CD4-positive, alpha-beta T cell (primary cell): ENCODE measurements at regions not wholly inside any gene's neighbourhood (a gene's known extent, or its start where the extent isn't known, plus 50 kb on each side); places are given as distances from the start of the nearest gene placed in this dataset.

ENCODE experiments used
- ATAC-seq: fragments of 200-7000 bp; cut with Tn5 transposase; one replicate; pipeline ENCODE4 v1.10.0; 2022; ENCODE audit warnings: mild to moderate bottlenecking; ENCODE audit not compliant: poor library complexity
- CTCF ChIA-PET: fragments of 350-600 bp; sonication (Branson Sonifier 250); formaldehyde crosslinking; loops from one replicate; lab custom pipeline; 2021; ENCODE audit warnings: antibody characterized with exemption, inconsistent platforms; lab: Charles Lee
- POLR2A ChIA-PET: fragments of 350-600 bp; sonication (Branson Sonifier 250); formaldehyde crosslinking; loops from one replicate; lab custom pipeline; 2021; ENCODE audit warnings: antibody characterized with exemption, inconsistent platforms; lab: Charles Lee
- DNase-seq, 14 experiments: peaks; one replicate each; pipeline ENCODE4 v3.0.0-alpha.2; 2013 to 2020; ENCODE audit warnings: mixed read lengths in 2 of 14
- H3K27ac ChIP-seq, 2 donors: one replicate each; pipeline versions ENCODE4 v1.5.1 to v1.7.0; 2013; ENCODE audit warnings: low read length in 2 of 2, low read depth in 1 of 2, mild to moderate bottlenecking in 1 of 2
- H3K27me3 ChIP-seq, 2 experiments: 1 replicate in 1 of 2; 2 replicates in 1 of 2; pipeline versions ENCODE4 v1.6.1 to v1.7.0; 2013; ENCODE audit warnings: low read length in 2 of 2, control low read depth in 1 of 2, mild to moderate bottlenecking in 1 of 2, moderate library complexity in 1 of 2; ENCODE audit not compliant: insufficient read depth in 2 of 2, control insufficient read depth in 1 of 2
- H3K36me3 ChIP-seq: one replicate; pipeline ENCODE4 v1.6.1; 2013; ENCODE audit warnings: low read length, control low read depth; ENCODE audit not compliant: insufficient read depth
- H3K4me1 ChIP-seq: one replicate; pipeline ENCODE4 v1.6.1; 2013; ENCODE audit warnings: low read length, control low read depth; ENCODE audit not compliant: insufficient read depth
- H3K4me3 ChIP-seq: one replicate; pipeline ENCODE4 v1.5.1; 2013; ENCODE audit warnings: mild to moderate bottlenecking, low read length, moderate library complexity
- H3K9me3 ChIP-seq, 2 experiments: 1 replicate in 1 of 2; 2 replicates in 1 of 2; pipeline versions ENCODE4 v1.6.1 to v1.7.0; 2013; ENCODE audit warnings: low read length in 2 of 2, mild to moderate bottlenecking in 2 of 2, control low read depth in 1 of 2, moderate library complexity in 1 of 2; ENCODE audit not compliant: control insufficient read depth in 1 of 2, insufficient read depth in 1 of 2
- H3K27ac Mint-ChIP-seq: one replicate; pipeline ENCODE4 v1.8.0; 2020; ENCODE audit warnings: mixed read lengths
- H3K27me3 Mint-ChIP-seq: one replicate; pipeline ENCODE4 v1.8.0; 2021; ENCODE audit warnings: mixed read lengths
- H3K36me3 Mint-ChIP-seq: one replicate; pipeline ENCODE4 v1.8.0; 2021; ENCODE audit warnings: low read depth, mixed read lengths
- H3K4me1 Mint-ChIP-seq: one replicate; pipeline ENCODE4 v1.8.0; 2021; ENCODE audit warnings: low read depth, mixed read lengths
- H3K4me3 Mint-ChIP-seq: one replicate; pipeline ENCODE4 v1.8.0; 2020; ENCODE audit warnings: mild to moderate bottlenecking, mixed read lengths
- H3K9me3 Mint-ChIP-seq: one replicate; pipeline ENCODE4 v1.8.0; 2020; ENCODE audit warnings: mixed read lengths
- CTCF ChIP-seq: fragments of 200-600 bp; IDR thresholded peaks from one replicate; pipeline ENCODE4 v1.8.0; 2022; ENCODE audit warnings: antibody characterized with exemption, mild to moderate bottlenecking
- intact Hi-C, 2 experiments: fragments of 100-400 bp; cut with DNase I in 1 of 2; cut with micrococcal nuclease in 1 of 2; formaldehyde crosslinking; loops; one replicate each; pipeline versions ENCODE4 v1.15.1 to v1.9.0; 2023 to 2025; cut with DNase I, micrococcal nuclease

GRCh38 chr6:88301256-88301655, 135.1 kb upstream of the CNR1 start:
- no peak overlapping the region for H3K27ac Mint-ChIP-seq
- no peak for ATAC-seq
- no peaks in the 10 kb centered on the region for H3K36me3 ChIP-seq
- H3K27ac ChIP-seq, result no peak overlapping the region
- peaks cover 8% of the 10 kb centered on the region for H3K27me3 Mint-ChIP-seq
- no peaks in the 10 kb centered on the region for H3K4me1 ChIP-seq
- no peak for DNase-seq
- no peaks in the 10 kb centered on the region for H3K27me3 ChIP-seq
- ChIA-PET CTCF (no interaction called here), POLR2A (no interaction called here)
- H3K4me1 Mint-ChIP-seq, result no peaks in the 10 kb centered on the region
- no peaks in the 10 kb centered on the region for H3K9me3 Mint-ChIP-seq
- intact Hi-C loops, result no loop called here
- H3K9me3 ChIP-seq, result no peaks in the 10 kb centered on the region
- H3K36me3 Mint-ChIP-seq, result no peaks in the 10 kb centered on the region
- H3K4me3 ChIP-seq, result no peak overlapping the region
- TF ChIP-seq CTCF, result no peak
- H3K4me3 Mint-ChIP-seq, result no peak overlapping the region

- H3K27ac Mint-ChIP-seq, result no peak overlapping the region
- H3K27me3 Mint-ChIP-seq, result peaks cover 8% of the 10 kb centered on the region
- Histone ChIP-seq H3K36me3 (no peaks in the 10 kb centered on the region), H3K9me3 (no peaks in the 10 kb centered on the region), H3K4me1 (no peaks in the 10 kb centered on the region), H3K27me3 (no peaks in the 10 kb centered on the region), H3K27ac (no peak overlapping the region), H3K4me3 (no peak overlapping the region)
- ATAC-seq, result no peak
- no peaks in the 10 kb centered on the region for H3K9me3 Mint-ChIP-seq
- intact Hi-C loops, result no loop called here
- no peaks in the 10 kb centered on the region for H3K36me3 Mint-ChIP-seq
- POLR2A ChIA-PET, result no interaction called here
- no peak overlapping the region for H3K4me3 Mint-ChIP-seq
- no peak for TF ChIP-seq CTCF
- CTCF ChIA-PET, result no interaction called here
- no peak for DNase-seq
- no peaks in the 10 kb centered on the region for H3K4me1 Mint-ChIP-seq
Measured at GRCh38 chr6:88298066-88298845, 132.1 kb upstream of the CNR1 start.

GRCh38 chr6:88296694-88297093, 130.5 kb upstream of the CNR1 start:
- Mint-ChIP-seq H3K9me3 (no peaks in the 10 kb centered on the region), H3K27me3 (peaks cover 8% of the 10 kb centered on the region), H3K36me3 (no peaks in the 10 kb centered on the region), H3K4me1 (no peaks in the 10 kb centered on the region), H3K4me3 (no peak overlapping the region), H3K27ac (no peak overlapping the region)
- CTCF ChIA-PET, result no interaction called here
- DNase-seq (no peak), ATAC-seq (no peak)
- H3K4me1 ChIP-seq, result no peaks in the 10 kb centered on the region
- TF ChIP-seq CTCF, result no peak
- POLR2A ChIA-PET, result no interaction called here
- no peak overlapping the region for H3K27ac ChIP-seq
- intact Hi-C loops, result no loop called here
- no peak overlapping the region for H3K4me3 ChIP-seq
- H3K27me3 ChIP-seq, result no peaks in the 10 kb centered on the region
- H3K36me3 ChIP-seq, result no peaks in the 10 kb centered on the region
- no peaks in the 10 kb centered on the region for H3K9me3 ChIP-seq
